ENCODE measurements at regions not wholly inside any gene's neighbourhood (a gene's known extent, or its start where the extent isn't known, plus 50 kb on each side); places are given as distances from the start of the nearest gene placed in this dataset.

GRCh38 chr5:175109058-175109755, 334.8 kb downstream of the DRD1 start:
- no peak for DNase-seq (ENCODE audit: low read depth)

GRCh38 chr5:175107865-175108264, 336.1 kb downstream of the DRD1 start:
- DNase-seq (ENCODE audit: low read depth) = no peak

- no peak for DNase-seq (ENCODE audit: low read depth)
Measured at GRCh38 chr5:175107028-175107588, 336.9 kb downstream of the DRD1 start.

GRCh38 chr5:175104677-175105076, 339.3 kb downstream of the DRD1 start:
- DNase-seq (ENCODE audit: low read depth) = no peak

- DNase-seq (ENCODE audit: low read depth) = no peak
Measured at GRCh38 chr5:175103746-175104145, 340.2 kb downstream of the DRD1 start.

- DNase-seq (ENCODE audit: low read depth) = no peak
Measured at GRCh38 chr5:175102717-175103116, 341.3 kb downstream of the DRD1 start.

- DNase-seq (ENCODE audit: low read depth) = no peak
Measured at GRCh38 chr5:175098301-175098700, 345.7 kb downstream of the DRD1 start.

- DNase-seq (ENCODE audit: low read depth) = no peak
Measured at GRCh38 chr5:175096469-175097165, 347.4 kb downstream of the DRD1 start.

GRCh38 chr5:175094461-175094860, 349.5 kb downstream of the DRD1 start:
- no peak for DNase-seq (ENCODE audit: low read depth)

GRCh38 chr5:175092691-175093090, 351.3 kb downstream of the DRD1 start:
- DNase-seq (ENCODE audit: low read depth) = no peak

- no peak for DNase-seq (ENCODE audit: low read depth)
Measured at GRCh38 chr5:175088963-175089362, 355.0 kb downstream of the DRD1 start.

GRCh38 chr5:175082866-175083590, 358.6 kb downstream of the MSX2 start:
- no peak for DNase-seq (ENCODE audit: low read depth)

GRCh38 chr5:175082346-175082745, 358.0 kb downstream of the MSX2 start:
- no peak for DNase-seq (ENCODE audit: low read depth)

- DNase-seq (ENCODE audit: low read depth) = no peak
Measured at GRCh38 chr5:175079707-175080106, 355.3 kb downstream of the MSX2 start.

- DNase-seq (ENCODE audit: low read depth) = no peak
Measured at GRCh38 chr5:175070283-175070682, 345.9 kb downstream of the MSX2 start.

GRCh38 chr5:175060257-175060656, 335.9 kb downstream of the MSX2 start:
- DNase-seq (ENCODE audit: low read depth) = no peak

- DNase-seq (ENCODE audit: low read depth) = no peak
Measured at GRCh38 chr5:175059687-175060211, 335.4 kb downstream of the MSX2 start.

- DNase-seq (ENCODE audit: low read depth) = no peak
Measured at GRCh38 chr5:175056831-175057230, 332.4 kb downstream of the MSX2 start.

GRCh38 chr5:175054243-175054642, 329.9 kb downstream of the MSX2 start:
- DNase-seq (ENCODE audit: low read depth) = no peak

GRCh38 chr5:175052351-175052750, 328.0 kb downstream of the MSX2 start:
- DNase-seq (ENCODE audit: low read depth) = no peak

- no peak for DNase-seq (ENCODE audit: low read depth)
Measured at GRCh38 chr5:175047048-175047447, 322.7 kb downstream of the MSX2 start.

- DNase-seq (ENCODE audit: low read depth) = no peak
Measured at GRCh38 chr5:175045820-175046219, 321.4 kb downstream of the MSX2 start.
